Stomach (tissue), 4 donors: ENCODE measurements at regions not wholly inside any gene's neighbourhood (a gene's known extent, or its start where the extent isn't known, plus 50 kb on each side); places are given as distances from the start of the nearest gene placed in this dataset.

ENCODE experiments used
- POLR2A ChIP-seq, 4 donors: fragments of 450-650 bp; IDR thresholded peaks; one replicate each; pipeline ENCODE4 v1.6.1; 2016; ENCODE audit warnings: antibody characterized with exemption in 4 of 4, control low read depth in 2 of 4, mild to moderate bottlenecking in 1 of 4, moderate library complexity in 1 of 4
- TF ChIP-seq, protein P1 (sequence below), 7 experiments: fragments of 450-650 bp in 4 of 7; fragments of 200-600 bp in 3 of 7; sonication (generic) in 3 of 7; IDR thresholded peaks; one replicate each; pipeline ENCODE4 v1.5.1; 2016 to 2019; ENCODE audit warnings: antibody characterized with exemption in 7 of 7, control low read depth in 2 of 7, mild to moderate bottlenecking in 1 of 7

DNA sequence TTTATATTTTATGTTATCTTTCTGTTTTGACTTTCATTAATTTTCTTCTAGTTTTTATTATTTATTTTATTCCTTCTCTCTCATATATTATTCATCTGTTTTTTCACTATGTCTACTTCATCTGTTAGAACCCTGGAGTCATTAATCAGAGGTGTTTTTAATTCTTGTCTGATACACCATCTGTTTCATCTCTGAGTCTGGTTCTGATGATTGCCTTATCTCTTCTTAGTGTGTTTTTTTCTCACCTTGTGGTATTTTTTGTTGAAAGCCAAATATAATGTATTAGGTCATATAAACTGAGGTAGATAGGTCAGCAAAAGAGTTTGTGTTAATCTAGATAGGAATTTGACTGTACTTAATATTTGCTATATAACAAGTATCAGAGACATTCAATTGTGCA lies 1005.7 kb upstream of the NCAM2 start:
- TF ChIP-seq, protein P1, sequence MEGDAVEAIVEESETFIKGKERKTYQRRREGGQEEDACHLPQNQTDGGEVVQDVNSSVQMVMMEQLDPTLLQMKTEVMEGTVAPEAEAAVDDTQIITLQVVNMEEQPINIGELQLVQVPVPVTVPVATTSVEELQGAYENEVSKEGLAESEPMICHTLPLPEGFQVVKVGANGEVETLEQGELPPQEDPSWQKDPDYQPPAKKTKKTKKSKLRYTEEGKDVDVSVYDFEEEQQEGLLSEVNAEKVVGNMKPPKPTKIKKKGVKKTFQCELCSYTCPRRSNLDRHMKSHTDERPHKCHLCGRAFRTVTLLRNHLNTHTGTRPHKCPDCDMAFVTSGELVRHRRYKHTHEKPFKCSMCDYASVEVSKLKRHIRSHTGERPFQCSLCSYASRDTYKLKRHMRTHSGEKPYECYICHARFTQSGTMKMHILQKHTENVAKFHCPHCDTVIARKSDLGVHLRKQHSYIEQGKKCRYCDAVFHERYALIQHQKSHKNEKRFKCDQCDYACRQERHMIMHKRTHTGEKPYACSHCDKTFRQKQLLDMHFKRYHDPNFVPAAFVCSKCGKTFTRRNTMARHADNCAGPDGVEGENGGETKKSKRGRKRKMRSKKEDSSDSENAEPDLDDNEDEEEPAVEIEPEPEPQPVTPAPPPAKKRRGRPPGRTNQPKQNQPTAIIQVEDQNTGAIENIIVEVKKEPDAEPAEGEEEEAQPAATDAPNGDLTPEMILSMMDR (IDR thresholded peaks at IDR 0.05), result no peak
- no peak for TF ChIP-seq POLR2A (IDR thresholded peaks at IDR 0.05)
